ENCODE measurements at regions not wholly inside any gene's neighbourhood (a gene's known extent, or its start where the extent isn't known, plus 50 kb on each side); places are given as distances from the start of the nearest gene placed in this dataset.

GRCh38 chr5:164466033-164466432 is 960.6 kb downstream of the MAT2B start:
- TF ChIP-seq CTCF (IDR thresholded peaks at IDR 0.05 in 2 of 3, conservative IDR thresholded peaks at IDR 0.05 in 1 of 3; ENCODE audit: control insufficient read depth in 2 of 3, extremely low read depth in 1 of 3, insufficient read depth in 1 of 3, low read depth in 3 of 3, low read length in 3 of 3) (no peak), EP300 (IDR thresholded peaks at IDR 0.05; ENCODE audit: borderline replicate concordance in 1 of 2, control insufficient read depth in 1 of 2, low read depth in 2 of 2, low read length in 2 of 2) (no peak), SUZ12 (IDR thresholded peaks at IDR 0.05; ENCODE audit: unreplicated experiment) (no peak), E2F8 (IDR thresholded peaks at IDR 0.05; ENCODE audit: low read depth, partially characterized antibody) (no peak), POLR2AphosphoS2 (IDR thresholded peaks at IDR 0.05; ENCODE audit: low read depth, low read length) (no peak), ZNF384 (IDR thresholded peaks at IDR 0.05; ENCODE audit: borderline replicate concordance, low read depth, low read length) (no peak), EZH2 (IDR thresholded peaks at IDR 0.05; ENCODE audit: borderline replicate concordance, control insufficient read depth, low read depth, low read length) (no peak), ZBTB40 (IDR thresholded peaks at IDR 0.05; ENCODE audit: borderline replicate concordance) (no peak), SIN3A (IDR thresholded peaks at IDR 0.05; ENCODE audit: low read depth, low read length) (no peak), POLR2A (IDR thresholded peaks at IDR 0.05; ENCODE audit: low read depth, low read length) (no peak), E2F4 (IDR thresholded peaks at IDR 0.05; ENCODE audit: low read depth, low read length) (no peak), E4F1 (IDR thresholded peaks at IDR 0.05; ENCODE audit: borderline replicate concordance, partially characterized antibody) (no peak)

Data from GM12878 (cell line).